GM12873 (cell line): ENCODE measurements at regions not wholly inside any gene's neighbourhood (a gene's known extent, or its start where the extent isn't known, plus 50 kb on each side); places are given as distances from the start of the nearest gene placed in this dataset.

ENCODE experiments used
- TF ChIP-seq, protein P1 (sequence below): IDR thresholded peaks from 2 replicates; pipeline ENCODE4 v1.5.1; 2012; ENCODE audit warnings: low read depth, mild to moderate bottlenecking, moderate library complexity, low read length, control low read depth; ENCODE audit not compliant: insufficient read depth; ENCODE audit errors: missing control alignments

DNA sequence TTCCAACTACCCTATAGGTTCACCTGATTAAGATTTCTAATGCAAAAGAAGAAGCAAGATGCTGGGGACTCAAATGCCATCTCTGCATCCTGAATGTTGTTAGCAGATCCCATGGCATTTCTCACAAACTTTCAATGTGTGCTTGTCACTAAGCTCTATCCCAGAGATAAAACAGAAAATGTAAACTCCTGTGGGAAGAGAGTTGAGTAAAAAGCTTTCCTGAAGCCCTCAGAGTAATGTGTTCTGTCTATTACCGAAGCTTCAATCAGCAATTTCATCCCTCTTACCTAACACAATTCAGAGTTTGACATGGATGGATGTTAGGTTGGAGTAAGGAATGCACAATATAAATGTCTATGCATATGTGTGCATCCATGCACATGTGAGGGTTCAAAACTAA is 829.9 kb upstream of the PRMT6 start:
- TF ChIP-seq, protein P1, sequence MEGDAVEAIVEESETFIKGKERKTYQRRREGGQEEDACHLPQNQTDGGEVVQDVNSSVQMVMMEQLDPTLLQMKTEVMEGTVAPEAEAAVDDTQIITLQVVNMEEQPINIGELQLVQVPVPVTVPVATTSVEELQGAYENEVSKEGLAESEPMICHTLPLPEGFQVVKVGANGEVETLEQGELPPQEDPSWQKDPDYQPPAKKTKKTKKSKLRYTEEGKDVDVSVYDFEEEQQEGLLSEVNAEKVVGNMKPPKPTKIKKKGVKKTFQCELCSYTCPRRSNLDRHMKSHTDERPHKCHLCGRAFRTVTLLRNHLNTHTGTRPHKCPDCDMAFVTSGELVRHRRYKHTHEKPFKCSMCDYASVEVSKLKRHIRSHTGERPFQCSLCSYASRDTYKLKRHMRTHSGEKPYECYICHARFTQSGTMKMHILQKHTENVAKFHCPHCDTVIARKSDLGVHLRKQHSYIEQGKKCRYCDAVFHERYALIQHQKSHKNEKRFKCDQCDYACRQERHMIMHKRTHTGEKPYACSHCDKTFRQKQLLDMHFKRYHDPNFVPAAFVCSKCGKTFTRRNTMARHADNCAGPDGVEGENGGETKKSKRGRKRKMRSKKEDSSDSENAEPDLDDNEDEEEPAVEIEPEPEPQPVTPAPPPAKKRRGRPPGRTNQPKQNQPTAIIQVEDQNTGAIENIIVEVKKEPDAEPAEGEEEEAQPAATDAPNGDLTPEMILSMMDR, result no peak

DNA sequence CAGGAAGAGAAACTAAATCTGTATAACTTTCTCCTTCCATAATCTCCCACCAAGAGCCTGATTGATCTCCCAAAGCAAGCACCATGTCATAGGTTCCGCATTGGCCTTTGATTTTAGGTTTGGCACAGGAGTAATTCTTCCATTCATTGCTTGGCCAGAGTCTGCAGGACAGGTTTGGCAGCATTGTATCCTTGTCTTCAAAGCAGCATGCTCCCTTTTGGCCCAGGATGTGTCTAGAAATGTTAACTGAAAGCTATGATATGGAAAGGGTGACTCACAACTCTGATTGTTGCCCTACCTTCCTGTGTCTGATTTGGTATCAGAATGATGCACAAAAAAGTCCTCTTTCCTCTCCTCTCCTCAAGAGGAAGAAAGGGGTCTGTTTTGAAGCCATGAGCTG is 824.3 kb upstream of the PRMT6 start:
- TF ChIP-seq, protein P1, result no peak

DNA sequence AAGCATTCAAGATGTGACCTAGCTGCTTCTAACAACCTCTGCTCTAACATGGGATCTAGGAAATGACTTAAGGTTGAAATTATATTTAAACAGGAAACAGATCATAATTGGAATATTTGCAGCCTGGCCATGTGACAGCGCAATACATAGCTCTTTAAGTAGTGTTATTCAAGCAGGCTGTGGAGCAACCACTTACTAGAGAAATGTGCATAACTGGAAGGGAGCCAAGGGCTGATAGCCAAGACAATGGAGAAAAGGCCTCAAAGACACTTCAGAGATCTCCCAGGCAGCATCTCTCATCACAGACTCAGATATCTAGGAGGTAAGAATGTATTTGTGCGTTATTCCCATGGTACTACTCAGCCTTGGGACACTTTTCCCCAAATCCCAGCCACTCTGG is 823.0 kb upstream of the PRMT6 start:
- TF ChIP-seq, protein P1, result no peak

DNA sequence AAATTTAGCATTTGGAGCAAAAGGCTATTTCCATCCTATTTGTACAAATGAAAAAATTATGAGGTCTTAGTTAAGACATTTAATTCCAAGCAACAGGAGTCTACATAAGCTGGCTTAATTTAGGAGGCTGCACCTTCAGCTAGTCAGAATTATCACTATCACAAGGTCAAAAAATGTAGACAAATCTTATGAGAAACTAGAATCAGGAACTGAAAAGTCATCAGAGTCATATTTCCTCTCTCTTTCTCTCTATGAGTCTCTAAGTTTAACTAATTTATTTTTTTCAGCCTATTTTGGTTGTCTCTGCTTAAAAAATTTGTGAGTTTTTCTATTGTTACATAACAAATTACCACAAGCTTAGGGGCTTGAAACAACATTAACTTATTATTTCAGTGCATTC is 807.1 kb upstream of the PRMT6 start:
- TF ChIP-seq, protein P1, result no peak

DNA sequence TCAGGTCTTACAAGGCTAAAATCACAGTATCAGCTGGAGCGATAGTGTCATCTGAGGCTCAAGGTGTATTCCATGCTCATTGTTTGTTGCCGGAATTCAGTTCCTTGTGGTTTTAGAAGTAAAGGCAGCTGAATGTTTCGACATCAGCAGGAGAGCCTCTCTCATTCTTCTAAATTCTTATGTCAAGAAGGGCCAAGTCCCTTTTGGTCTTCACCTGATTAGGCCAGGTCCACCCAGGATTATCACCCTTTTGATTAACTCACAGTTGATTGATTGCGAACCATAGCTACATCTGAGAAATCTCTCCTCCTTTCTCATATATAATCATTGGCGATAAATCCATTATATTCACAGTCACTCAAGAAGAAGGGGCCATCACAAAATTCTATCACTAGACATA is 806.7 kb upstream of the PRMT6 start:
- TF ChIP-seq, protein P1, result no peak

DNA sequence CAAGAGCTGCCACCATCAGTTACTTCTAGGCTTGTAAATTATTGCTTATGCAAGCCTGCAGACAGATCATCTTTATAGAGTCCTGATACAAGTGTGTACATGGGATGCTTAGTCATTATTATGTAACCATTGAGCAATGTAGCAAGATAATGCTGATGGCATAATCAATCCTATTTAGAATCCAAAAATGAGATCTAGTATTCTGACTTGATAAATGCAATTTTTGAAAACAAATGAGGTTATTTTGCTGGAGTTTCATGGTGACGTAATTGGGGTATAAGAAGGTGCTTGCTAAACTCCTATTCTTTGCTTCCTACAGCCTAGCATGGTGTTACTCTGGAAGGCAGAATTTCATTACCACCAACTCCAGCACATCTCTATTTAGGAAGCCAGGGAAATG is 801.7 kb upstream of the PRMT6 start:
- TF ChIP-seq, protein P1, result no peak

DNA sequence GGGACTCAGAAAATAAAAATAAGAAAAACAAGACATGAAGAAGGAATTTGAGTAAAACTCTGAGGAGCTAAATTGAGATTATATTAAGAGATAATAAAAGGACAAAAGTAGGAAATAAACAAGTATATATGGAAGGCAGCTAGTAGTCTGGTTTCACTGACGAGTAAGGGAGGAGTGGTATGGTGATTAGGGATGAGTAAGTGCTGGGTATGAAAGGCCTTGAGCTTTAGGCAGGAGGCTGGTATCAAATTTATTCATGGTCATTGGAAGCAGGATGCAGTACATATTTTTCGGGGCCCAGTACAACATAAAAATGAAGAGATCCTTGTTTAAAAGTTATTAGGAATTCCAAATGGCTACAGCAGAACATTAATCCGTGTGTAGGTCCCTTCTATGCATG is 789.7 kb upstream of the PRMT6 start:
- TF ChIP-seq, protein P1, result no peak
